ENCODE measurements at regions not wholly inside any gene's neighbourhood (a gene's known extent, or its start where the extent isn't known, plus 50 kb on each side); places are given as distances from the start of the nearest gene placed in this dataset.

DNA sequence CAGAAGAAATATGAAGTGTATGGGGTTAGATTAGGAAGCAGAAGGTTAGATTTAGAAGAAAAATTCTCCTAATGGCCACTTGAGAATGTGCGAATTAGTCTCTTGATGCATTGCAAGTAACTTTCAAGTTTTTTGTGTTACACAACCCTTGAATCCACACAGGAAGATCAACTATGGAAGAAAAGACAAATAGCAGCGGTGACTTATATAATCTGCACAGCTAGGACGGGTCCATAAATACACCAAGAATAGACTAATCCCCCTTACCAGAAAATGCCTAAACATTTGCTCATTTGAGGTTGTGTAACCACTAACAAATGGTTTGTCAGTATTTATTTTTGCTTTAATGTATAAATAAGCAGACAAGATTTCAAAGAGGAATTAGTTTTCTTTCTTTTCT lies 182.6 kb downstream of the TGFB2 start:
- Mint-ChIP-seq H3K27ac (no peak overlapping the region), H3K36me3 (ENCODE audit: low read depth) (no peaks in the 10 kb centered on the region), H3K9me3 (no peaks in the 10 kb centered on the region), H3K4me3 (no peak overlapping the region), H3K4me1 (peaks cover 64% of the 10 kb centered on the region), H3K27me3 (ENCODE audit: low read depth) (no peaks in the 10 kb centered on the region)
- TF ChIP-seq, protein P1, sequence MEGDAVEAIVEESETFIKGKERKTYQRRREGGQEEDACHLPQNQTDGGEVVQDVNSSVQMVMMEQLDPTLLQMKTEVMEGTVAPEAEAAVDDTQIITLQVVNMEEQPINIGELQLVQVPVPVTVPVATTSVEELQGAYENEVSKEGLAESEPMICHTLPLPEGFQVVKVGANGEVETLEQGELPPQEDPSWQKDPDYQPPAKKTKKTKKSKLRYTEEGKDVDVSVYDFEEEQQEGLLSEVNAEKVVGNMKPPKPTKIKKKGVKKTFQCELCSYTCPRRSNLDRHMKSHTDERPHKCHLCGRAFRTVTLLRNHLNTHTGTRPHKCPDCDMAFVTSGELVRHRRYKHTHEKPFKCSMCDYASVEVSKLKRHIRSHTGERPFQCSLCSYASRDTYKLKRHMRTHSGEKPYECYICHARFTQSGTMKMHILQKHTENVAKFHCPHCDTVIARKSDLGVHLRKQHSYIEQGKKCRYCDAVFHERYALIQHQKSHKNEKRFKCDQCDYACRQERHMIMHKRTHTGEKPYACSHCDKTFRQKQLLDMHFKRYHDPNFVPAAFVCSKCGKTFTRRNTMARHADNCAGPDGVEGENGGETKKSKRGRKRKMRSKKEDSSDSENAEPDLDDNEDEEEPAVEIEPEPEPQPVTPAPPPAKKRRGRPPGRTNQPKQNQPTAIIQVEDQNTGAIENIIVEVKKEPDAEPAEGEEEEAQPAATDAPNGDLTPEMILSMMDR (IDR thresholded peaks at IDR 0.05; ENCODE audit: unreplicated experiment in 3 of 3): no peak

DNA sequence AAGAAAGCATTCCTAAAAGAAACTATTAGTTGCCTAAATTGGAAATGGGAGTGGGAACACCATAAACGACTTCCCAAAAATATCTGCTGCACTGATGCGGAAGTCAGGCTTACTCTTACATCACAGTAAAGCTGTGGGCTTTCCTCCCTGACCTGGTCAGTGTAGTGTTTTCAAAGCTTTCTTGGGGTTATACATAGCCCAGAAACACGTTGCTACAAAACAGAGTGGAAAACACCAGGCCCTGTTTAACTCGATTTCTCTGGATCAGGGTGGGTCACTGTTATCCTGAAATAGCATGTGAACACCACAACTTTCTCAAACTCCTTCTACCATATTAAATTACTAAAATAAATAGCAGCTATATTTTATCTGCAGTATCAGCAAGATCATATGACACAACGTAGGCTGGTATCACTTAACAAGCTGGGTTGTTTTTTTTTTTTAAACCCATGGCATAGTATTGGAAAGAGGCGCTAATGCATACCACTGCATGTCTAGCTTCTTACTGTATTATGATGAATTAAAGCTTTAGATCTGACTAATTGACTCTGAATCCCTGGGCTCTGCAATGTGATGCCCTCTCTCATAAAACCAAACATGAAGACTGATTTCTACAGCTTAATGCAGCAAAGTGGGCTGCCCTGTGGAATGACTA lies 184.6 kb downstream of the TGFB2 start:
- no peak overlapping the region for H3K4me3 Mint-ChIP-seq
- peaks cover 59% of the 10 kb centered on the region for H3K4me1 Mint-ChIP-seq
- peak overlapping the region; percentile 17 to 76 (median 67) for H3K27ac Mint-ChIP-seq
- no peaks in the 10 kb centered on the region for H3K36me3 Mint-ChIP-seq (ENCODE audit: low read depth)
- no peaks in the 10 kb centered on the region for H3K27me3 Mint-ChIP-seq (ENCODE audit: low read depth)
- peaks cover 4% of the 10 kb centered on the region for H3K9me3 Mint-ChIP-seq
- TF ChIP-seq, protein P1 (IDR thresholded peaks at IDR 0.05; ENCODE audit: unreplicated experiment in 3 of 3): no peak

- H3K9me3 Mint-ChIP-seq: peaks cover 6% of the 10 kb centered on the region
- no peaks in the 10 kb centered on the region for H3K36me3 Mint-ChIP-seq (ENCODE audit: low read depth)
- H3K27ac Mint-ChIP-seq: no peak overlapping the region
- H3K4me1 Mint-ChIP-seq: peaks cover 50% of the 10 kb centered on the region
- TF ChIP-seq, protein P1 (IDR thresholded peaks at IDR 0.05; ENCODE audit: unreplicated experiment in 3 of 3): no peak
- H3K27me3 Mint-ChIP-seq (ENCODE audit: low read depth): no peaks in the 10 kb centered on the region
- no peak overlapping the region for H3K4me3 Mint-ChIP-seq
These were observed 186.8 kb downstream of the TGFB2 start for GRCh38 chr1:218531936-218532335.

DNA sequence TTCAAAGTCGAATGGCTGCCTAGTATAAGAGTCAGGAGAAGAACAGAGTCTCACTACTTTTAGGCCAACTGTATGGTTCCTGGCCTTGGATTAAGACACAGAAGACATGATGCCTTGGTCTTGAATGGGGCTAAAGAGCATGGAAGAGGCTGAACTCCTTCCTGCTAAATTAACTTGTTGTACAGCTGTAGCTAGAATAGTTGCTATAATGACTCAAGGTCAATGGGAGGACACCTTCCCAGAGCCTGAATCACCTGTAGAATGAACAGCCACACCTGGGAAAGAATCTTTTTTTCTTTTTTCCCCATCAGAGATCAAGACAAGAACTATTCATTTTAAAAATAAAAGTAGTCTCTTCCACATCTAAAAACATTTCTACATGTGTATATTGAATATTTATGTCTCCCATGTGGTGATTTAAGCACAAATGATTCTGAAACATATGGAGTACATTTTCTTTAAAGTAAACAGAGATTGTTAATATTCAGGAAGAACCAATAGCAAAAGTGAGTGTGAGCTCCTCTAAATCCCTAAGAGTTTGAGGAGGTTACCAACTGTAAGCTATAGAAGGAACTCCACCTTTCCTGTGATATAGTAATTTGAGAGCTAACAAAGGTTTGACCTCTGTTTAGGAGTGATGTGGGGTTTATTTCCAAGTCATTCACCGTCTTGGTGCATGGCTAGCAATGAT lies 191.3 kb downstream of the TGFB2 start:
- TF ChIP-seq, protein P1 (IDR thresholded peaks at IDR 0.05; ENCODE audit: unreplicated experiment in 3 of 3): no peak
- Mint-ChIP-seq H3K9me3 (peaks cover 6% of the 10 kb centered on the region), H3K27ac (peak overlapping the region in 1 of 3 experiments; percentile 46), H3K4me1 (peaks cover 10% of the 10 kb centered on the region), H3K27me3 (ENCODE audit: low read depth) (no peaks in the 10 kb centered on the region), H3K4me3 (no peak overlapping the region), H3K36me3 (ENCODE audit: low read depth) (no peaks in the 10 kb centered on the region)

- Mint-ChIP-seq H3K4me3 (no peak overlapping the region), H3K27me3 (ENCODE audit: low read depth) (no peaks in the 10 kb centered on the region), H3K27ac (no peak overlapping the region), H3K4me1 (peaks cover 7% of the 10 kb centered on the region), H3K36me3 (ENCODE audit: low read depth) (no peaks in the 10 kb centered on the region), H3K9me3 (peaks cover 6% of the 10 kb centered on the region)
- TF ChIP-seq, protein P1 (IDR thresholded peaks at IDR 0.05; ENCODE audit: unreplicated experiment in 3 of 3): no peak
These were observed 192.2 kb downstream of the TGFB2 start for GRCh38 chr1:218537122-218537913.

All from nephron (organoid).